ENCODE measurements at regions not wholly inside any gene's neighbourhood (a gene's known extent, or its start where the extent isn't known, plus 50 kb on each side); places are given as distances from the start of the nearest gene placed in this dataset. TPM values are rescaled to one million over a fixed set of nuclear protein-coding genes. Genes with fewer than 3 reads are reported as not detected.

GRCh38 chr10:20350509-20350908, 534.3 kb downstream of the PLXDC2 start:
- no peak for DNase-seq
- WGBS, 2 donors = 69 to 89% methylated on average over 2 of the region's 2 CpGs
- TF ChIP-seq CTCF (IDR thresholded peaks at IDR 0.05; ENCODE audit: control extremely low read depth, extremely low read depth) = no peak

GRCh38 chr10:20343036-20343435, 526.8 kb downstream of the PLXDC2 start:
- ATAC-seq (ENCODE audit: insufficient read depth, low FRiP score) = no peak
- TF ChIP-seq CTCF (IDR thresholded peaks at IDR 0.05; ENCODE audit: control extremely low read depth, extremely low read depth) = no peak
- no peaks in the 10 kb centered on the region for H3K4me1 ChIP-seq (ENCODE audit: control insufficient read depth in 5 of 5, insufficient read depth in 5 of 5, low read length in 5 of 5)
- no peak overlapping the region for H3K27ac ChIP-seq (ENCODE audit: low read depth in 1 of 2, low read length in 1 of 2)
- WGBS, 2 donors = 71 to 89% methylated on average over 3 of the region's 3 CpGs
- DNase-seq = peak in 2 of 3 donors; percentile 46 to 68
- no peak overlapping the region for H3K4me3 ChIP-seq
- no peaks in the 10 kb centered on the region for H3K36me3 ChIP-seq (ENCODE audit: control insufficient read depth in 4 of 4, insufficient read depth in 4 of 4, low read length in 4 of 4)
- H3K9me3 ChIP-seq (ENCODE audit: control insufficient read depth in 4 of 4, insufficient read depth in 3 of 4, low read length in 3 of 4) = peaks cover 0 to 3% (median 0%) of the 10 kb centered on the region in 4 donors
- no peaks in the 10 kb centered on the region for H3K27me3 ChIP-seq (ENCODE audit: control insufficient read depth in 3 of 3, insufficient read depth in 3 of 3, low read length in 2 of 3)
- H3K9ac ChIP-seq (ENCODE audit: insufficient read depth in 1 of 2, low read length in 2 of 2) = no peak overlapping the region

More at GRCh38 chr10:20350509-20350908, 534.3 kb downstream of the PLXDC2 start:
- Histone ChIP-seq H3K4me1 (ENCODE audit: control insufficient read depth in 5 of 5, insufficient read depth in 5 of 5, low read length in 5 of 5) (no peaks in the 10 kb centered on the region), H3K9ac (ENCODE audit: insufficient read depth in 1 of 2, low read length in 2 of 2) (no peak overlapping the region), H3K4me3 (no peak overlapping the region), H3K27ac (ENCODE audit: low read depth in 1 of 2, low read length in 1 of 2) (no peak overlapping the region), H3K9me3 (ENCODE audit: control insufficient read depth in 4 of 4, insufficient read depth in 3 of 4, low read length in 3 of 4) (peaks cover 0 to 3% (median 0%) of the 10 kb centered on the region in 4 donors), H3K36me3 (ENCODE audit: control insufficient read depth in 4 of 4, insufficient read depth in 4 of 4, low read length in 4 of 4) (no peaks in the 10 kb centered on the region), H3K27me3 (ENCODE audit: control insufficient read depth in 3 of 3, insufficient read depth in 3 of 3, low read length in 2 of 3) (no peaks in the 10 kb centered on the region)
- no peak for ATAC-seq (ENCODE audit: insufficient read depth, low FRiP score)

Small RNA genes in the stretch of these regions (small RNA-seq; reads per million reads assigned to genes)
- not detected for gene AL590032.1 (ENCODE audit: low replicate concordance)
- not detected for gene MIR4675 (ENCODE audit: low replicate concordance)
